Heart left ventricle (tissue), 16 donors: ENCODE measurements at regions not wholly inside any gene's neighbourhood (a gene's known extent, or its start where the extent isn't known, plus 50 kb on each side); places are given as distances from the start of the nearest gene placed in this dataset.

Experiments used
- ATAC-seq, 4 donors: fragments of 200-7000 bp; cut with Tn5 transposase; one replicate each; pipeline ENCODE4 v1.9.1; 2020 to 2022; ENCODE audit warnings: moderate library complexity in 4 of 4, mild to moderate bottlenecking in 3 of 4, moderate number of reproducible peaks in 1 of 4
- DNase-seq, 5 donors: peaks; one replicate each; pipeline ENCODE4 v3.0.0-alpha.2; 2020
- H3K27ac ChIP-seq, 12 donors: fragments of 200-600 bp; sonication (generic) in 4 of 12; one replicate each; pipeline versions ENCODE4 v1.5.0 to v1.8.0; 2016 to 2022; ENCODE audit warnings: mild to moderate bottlenecking in 2 of 12
- H3K27me3 ChIP-seq, 9 donors: fragments of 200-600 bp; sonication (generic) in 2 of 9; one replicate each; pipeline versions ENCODE4 v1.5.1 to v1.8.0; 2016 to 2022; ENCODE audit warnings: mild to moderate bottlenecking in 3 of 9
- H3K36me3 ChIP-seq, 9 donors: fragments of 200-600 bp; sonication (generic) in 2 of 9; one replicate each; pipeline versions ENCODE4 v1.5.0 to v1.8.0; 2018 to 2022; ENCODE audit warnings: mild to moderate bottlenecking in 2 of 9
- H3K4me1 ChIP-seq, 12 donors: fragments of 200-600 bp; sonication (generic) in 4 of 12; one replicate each; pipeline versions ENCODE4 v1.5.0 to v1.8.0; 2016 to 2022; ENCODE audit warnings: mild to moderate bottlenecking in 3 of 12
- H3K4me3 ChIP-seq, 12 donors: fragments of 200-600 bp; sonication (generic) in 4 of 12; one replicate each; pipeline versions ENCODE4 v1.5.0 to v1.8.0; 2017 to 2022; ENCODE audit warnings: mild to moderate bottlenecking in 9 of 12, moderate library complexity in 4 of 12
- H3K9me3 ChIP-seq, 12 donors: fragments of 200-600 bp; sonication (generic) in 4 of 12; one replicate each; pipeline versions ENCODE4 v1.5.0 to v1.8.0; 2016 to 2022; ENCODE audit warnings: mild to moderate bottlenecking in 1 of 12
- CTCF ChIP-seq, 12 donors: fragments of 200-600 bp; sonication (generic) in 4 of 12; IDR thresholded peaks; one replicate each; pipeline versions ENCODE4 v1.5.0 to v1.8.0; 2018 to 2022; ENCODE audit warnings: antibody characterized with exemption in 12 of 12, mild to moderate bottlenecking in 5 of 12
- POLR2A ChIP-seq, 2 donors: fragments of 450-650 bp; IDR thresholded peaks; one replicate each; pipeline ENCODE4 v1.6.1; 2017; ENCODE audit warnings: antibody characterized with exemption in 2 of 2, mild to moderate bottlenecking in 2 of 2, moderate library complexity in 2 of 2
- WGBS, 4 donors: extraction: QIAGEN DNeasy Blood & Tissue Kit in 2 of 4; methylation state at CpG; one replicate each; pipeline versions ENCODE4 v1.1.5 to v1.1.7; 2013 to 2018; 5-methylcytosine and 5-hydroxymethylcytosine counted together
- intact Hi-C, 10 donors: fragments of 100-400 bp; cut with DNase I; formaldehyde crosslinking; loops; one replicate each; pipeline versions ENCODE4 v1.11.1 to v1.14.2; 2022
- donor health status: ischemic (EF 13 %, LVEDD 7.1; RV severe dilation, severe dysfunction).
- donor health status: healthy with polysubstance abuse.
- donor health status: DM: no; HTN: yes; CAD: no.
- donor health status: DM: no; HTN: no; CAD: no.
- donor health status: ischemic (EF 25% LVEDD 6.9; RV normal size, moderate dysfunction).
- donor health status: ischemic (EF 25% LVEDD 5.7; RV mildly dilated, moderate dysfunction).
- donor health status: healthy.
- donor health status: DM: yes; HTN: yes; CAD: no.
- donor health status: ischemic (EF 35%, LVEDD 5.7; RV mildly dilated, moderate dysfunction).
- donor health status: nonischemic (EF 11% LVEDD 7.7; RV severe dilation, severe dysfunction).
- donor health status: DM: yes; HTN: yes; CAD: no.
- donor health status: PGD.
- donor health status: ischemic (EF 29% LVEDD 5.4; RV normal size, mild dysfunction).
- donor health status: nonischemic (EF 23%, LVEDD 6.1; RV moderate dilation, normal function).

- no peak overlapping the region for H3K27ac ChIP-seq
- H3K36me3 ChIP-seq: no peaks in the 10 kb centered on the region
- intact Hi-C loops: loop anchor here in 1 of 10 donors (5.0 kb wide), 1 partner anchor 268 kb away; no protein-coding TSS in a partner anchor
- WGBS, 4 donors: 43 to 53% (median 49%) methylated on average over 16 of the region's 16 CpGs
- peaks cover 0 to 26% (median 9%) of the 10 kb centered on the region in 12 donors for H3K4me1 ChIP-seq
- peaks cover 0 to 10% (median 5%) of the 10 kb centered on the region in 12 donors for H3K9me3 ChIP-seq
- DNase-seq (no peak), ATAC-seq (peak in 1 of 4 donors; percentile 39)
- no peak for TF ChIP-seq CTCF (IDR thresholded peaks at IDR 0.05)
- TF ChIP-seq POLR2A (IDR thresholded peaks at IDR 0.05): no peak
- H3K27me3 ChIP-seq: no peaks in the 10 kb centered on the region
- no peak overlapping the region for H3K4me3 ChIP-seq
These were observed 143.2 kb downstream of the MIS18A start for GRCh38 chr21:32135401-32136363.

GRCh38 chr21:32134441-32135130, 144.3 kb downstream of the MIS18A start:
- Histone ChIP-seq H3K27me3 (no peaks in the 10 kb centered on the region), H3K9me3 (peaks cover 0 to 10% (median 5%) of the 10 kb centered on the region in 12 donors), H3K36me3 (no peaks in the 10 kb centered on the region), H3K4me3 (no peak overlapping the region), H3K4me1 (peaks cover 0 to 26% (median 9%) of the 10 kb centered on the region in 12 donors), H3K27ac (no peak overlapping the region)
- TF ChIP-seq POLR2A (IDR thresholded peaks at IDR 0.05) (no peak), CTCF (IDR thresholded peaks at IDR 0.05) (no peak)
- DNase-seq: no peak
- intact Hi-C loops: loop anchor here in 1 of 10 donors (5.0 kb wide), 1 partner anchor 267 kb away; no protein-coding TSS in a partner anchor
- 70 to 76% (median 72%) methylated on average over 11 of the region's 11 CpGs for WGBS, 4 donors
- ATAC-seq: no peak

GRCh38 chr21:32132881-32133280, 146.0 kb downstream of the MIS18A start:
- peaks cover 0 to 26% (median 9%) of the 10 kb centered on the region in 12 donors for H3K4me1 ChIP-seq
- intact Hi-C loops: no loop called here
- no peak for ATAC-seq
- no peak overlapping the region for H3K4me3 ChIP-seq
- H3K9me3 ChIP-seq: peaks cover 0 to 17% (median 5%) of the 10 kb centered on the region in 12 donors
- WGBS, 4 donors: 73 to 100% (median 74%) methylated on average over 2 of the region's 2 CpGs
- no peaks in the 10 kb centered on the region for H3K27me3 ChIP-seq
- no peaks in the 10 kb centered on the region for H3K36me3 ChIP-seq
- DNase-seq: no peak
- no peak overlapping the region for H3K27ac ChIP-seq
- no peak for TF ChIP-seq CTCF (IDR thresholded peaks at IDR 0.05)
- no peak for TF ChIP-seq POLR2A (IDR thresholded peaks at IDR 0.05)

GRCh38 chr21:32132409-32132808, 146.4 kb downstream of the MIS18A start:
- Histone ChIP-seq H3K27me3 (no peaks in the 10 kb centered on the region), H3K4me3 (no peak overlapping the region), H3K4me1 (peaks cover 0 to 26% (median 9%) of the 10 kb centered on the region in 12 donors), H3K36me3 (no peaks in the 10 kb centered on the region), H3K9me3 (peaks cover 0 to 16% (median 4%) of the 10 kb centered on the region in 12 donors), H3K27ac (no peak overlapping the region)
- DNase-seq (no peak), ATAC-seq (no peak)
- intact Hi-C loops: no loop called here
- TF ChIP-seq POLR2A (IDR thresholded peaks at IDR 0.05): no peak
- 87 to 88% (median 88%) methylated on average over 3 of the region's 3 CpGs for WGBS, 4 donors
